Stomach (tissue), 4 donors: ENCODE measurements at regions not wholly inside any gene's neighbourhood (a gene's known extent, or its start where the extent isn't known, plus 50 kb on each side); places are given as distances from the start of the nearest gene placed in this dataset.

Experiments
- EP300 ChIP-seq: sonication (generic); formaldehyde crosslinking; IDR thresholded peaks from one replicate; pipeline ENCODE4 v1.6.1; 2017; ENCODE audit warnings: antibody characterized with exemption
- POLR2A ChIP-seq, 4 donors: fragments of 450-650 bp; IDR thresholded peaks; one replicate each; pipeline ENCODE4 v1.6.1; 2016; ENCODE audit warnings: antibody characterized with exemption in 4 of 4, control low read depth in 2 of 4, mild to moderate bottlenecking in 1 of 4, moderate library complexity in 1 of 4
- POLR2AphosphoS5 ChIP-seq, 3 donors: sonication (generic); formaldehyde crosslinking; IDR thresholded peaks; one replicate each; pipeline ENCODE4 v1.6.1; 2016; ENCODE audit warnings: antibody characterized with exemption in 3 of 3
- TF ChIP-seq, protein P1 (sequence below), 7 experiments: fragments of 450-650 bp in 4 of 7; fragments of 200-600 bp in 3 of 7; sonication (generic) in 3 of 7; IDR thresholded peaks; one replicate each; pipeline ENCODE4 v1.5.1; 2016 to 2019; ENCODE audit warnings: antibody characterized with exemption in 7 of 7, control low read depth in 2 of 7, mild to moderate bottlenecking in 1 of 7

- TF ChIP-seq POLR2AphosphoS5 (IDR thresholded peaks at IDR 0.05) (no peak), POLR2A (IDR thresholded peaks at IDR 0.05) (no peak), EP300 (no peak)
- TF ChIP-seq, protein P1, sequence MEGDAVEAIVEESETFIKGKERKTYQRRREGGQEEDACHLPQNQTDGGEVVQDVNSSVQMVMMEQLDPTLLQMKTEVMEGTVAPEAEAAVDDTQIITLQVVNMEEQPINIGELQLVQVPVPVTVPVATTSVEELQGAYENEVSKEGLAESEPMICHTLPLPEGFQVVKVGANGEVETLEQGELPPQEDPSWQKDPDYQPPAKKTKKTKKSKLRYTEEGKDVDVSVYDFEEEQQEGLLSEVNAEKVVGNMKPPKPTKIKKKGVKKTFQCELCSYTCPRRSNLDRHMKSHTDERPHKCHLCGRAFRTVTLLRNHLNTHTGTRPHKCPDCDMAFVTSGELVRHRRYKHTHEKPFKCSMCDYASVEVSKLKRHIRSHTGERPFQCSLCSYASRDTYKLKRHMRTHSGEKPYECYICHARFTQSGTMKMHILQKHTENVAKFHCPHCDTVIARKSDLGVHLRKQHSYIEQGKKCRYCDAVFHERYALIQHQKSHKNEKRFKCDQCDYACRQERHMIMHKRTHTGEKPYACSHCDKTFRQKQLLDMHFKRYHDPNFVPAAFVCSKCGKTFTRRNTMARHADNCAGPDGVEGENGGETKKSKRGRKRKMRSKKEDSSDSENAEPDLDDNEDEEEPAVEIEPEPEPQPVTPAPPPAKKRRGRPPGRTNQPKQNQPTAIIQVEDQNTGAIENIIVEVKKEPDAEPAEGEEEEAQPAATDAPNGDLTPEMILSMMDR (IDR thresholded peaks at IDR 0.05): no peak
These were observed 140.7 kb upstream of the SPAG17 start for GRCh38 chr1:118325550-118326225.
